Calu3 (cell line): ENCODE measurements at regions not wholly inside any gene's neighbourhood (a gene's known extent, or its start where the extent isn't known, plus 50 kb on each side); places are given as distances from the start of the nearest gene placed in this dataset.

Source experiments
- BruUV-seq: library from RNA; stranded (reverse); fragments of 400-500 nt; replicated peaks from 2 replicates; lab custom pipeline; 2021; lab: Mats Ljungman, UMichigan
- CTCF ChIA-PET: fragments of 300-600 bp; sonication (Branson Sonifier 250); formaldehyde crosslinking; loops from one replicate; lab custom pipeline; 2022; ENCODE audit warnings: antibody characterized with exemption; lab: Charles Lee
- DNase-seq: peaks from one replicate; pipeline ENCODE4 v3.0.0; 2022
- H3K27ac Mint-ChIP-seq: one replicate; pipeline ENCODE4 v1.8.0; 2022; ENCODE audit warnings: mixed read lengths; ENCODE audit not compliant: unreplicated experiment
- H3K27me3 Mint-ChIP-seq: one replicate; pipeline ENCODE4 v1.8.0; 2022; ENCODE audit warnings: mixed read lengths; ENCODE audit not compliant: unreplicated experiment
- H3K36me3 Mint-ChIP-seq: one replicate; pipeline ENCODE4 v1.8.0; 2022; ENCODE audit warnings: mild to moderate bottlenecking, moderate library complexity, mixed read lengths; ENCODE audit not compliant: insufficient read depth, unreplicated experiment
- H3K4me1 Mint-ChIP-seq: one replicate; pipeline ENCODE4 v1.8.0; 2022; ENCODE audit warnings: mild to moderate bottlenecking, low read depth, mixed read lengths; ENCODE audit not compliant: unreplicated experiment
- H3K4me3 Mint-ChIP-seq: one replicate; pipeline ENCODE4 v1.8.0; 2022; ENCODE audit warnings: mild to moderate bottlenecking, low read depth, moderate library complexity, mixed read lengths; ENCODE audit not compliant: unreplicated experiment
- H3K9me3 Mint-ChIP-seq: one replicate; pipeline ENCODE4 v1.8.0; 2022; ENCODE audit warnings: low read depth, mixed read lengths; ENCODE audit not compliant: unreplicated experiment
- intact Hi-C: fragments of 100-400 bp; cut with micrococcal nuclease; formaldehyde crosslinking; loops from one replicate; pipeline ENCODE4 v1.10.0; 2022; ENCODE audit not compliant: unreplicated experiment
- TF ChIP-seq, protein P1 (sequence below): fragments of 200-600 bp; IDR thresholded peaks from one replicate; pipeline ENCODE4 v1.8.0; 2022; ENCODE audit warnings: antibody characterized with exemption; ENCODE audit not compliant: unreplicated experiment

DNA sequence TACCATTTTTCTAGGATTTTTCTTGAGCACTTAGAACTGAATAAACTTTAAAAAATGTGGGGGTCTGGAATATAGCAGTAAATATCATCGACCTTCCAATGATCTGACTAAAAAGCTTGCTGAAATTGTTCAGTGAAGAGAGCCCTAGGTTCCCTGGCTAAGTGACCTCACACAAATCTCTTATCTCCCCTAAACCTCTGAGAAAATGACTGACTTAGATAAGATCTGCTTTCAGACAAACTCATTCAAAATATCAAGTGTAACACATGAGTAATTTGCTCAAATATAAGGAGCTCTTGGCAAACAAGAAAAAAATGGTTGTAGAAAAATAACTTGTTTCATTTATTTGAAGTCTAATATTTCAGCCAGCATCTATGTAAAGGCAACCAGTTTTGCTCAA lies 441.7 kb upstream of the SLIT2 start:
- Mint-ChIP-seq H3K9me3 (no peaks in the 10 kb centered on the region), H3K4me3 (no peak overlapping the region), H3K27ac (no peak overlapping the region), H3K4me1 (no peaks in the 10 kb centered on the region), H3K27me3 (no peaks in the 10 kb centered on the region), H3K36me3 (no peaks in the 10 kb centered on the region)
- TF ChIP-seq, protein P1, sequence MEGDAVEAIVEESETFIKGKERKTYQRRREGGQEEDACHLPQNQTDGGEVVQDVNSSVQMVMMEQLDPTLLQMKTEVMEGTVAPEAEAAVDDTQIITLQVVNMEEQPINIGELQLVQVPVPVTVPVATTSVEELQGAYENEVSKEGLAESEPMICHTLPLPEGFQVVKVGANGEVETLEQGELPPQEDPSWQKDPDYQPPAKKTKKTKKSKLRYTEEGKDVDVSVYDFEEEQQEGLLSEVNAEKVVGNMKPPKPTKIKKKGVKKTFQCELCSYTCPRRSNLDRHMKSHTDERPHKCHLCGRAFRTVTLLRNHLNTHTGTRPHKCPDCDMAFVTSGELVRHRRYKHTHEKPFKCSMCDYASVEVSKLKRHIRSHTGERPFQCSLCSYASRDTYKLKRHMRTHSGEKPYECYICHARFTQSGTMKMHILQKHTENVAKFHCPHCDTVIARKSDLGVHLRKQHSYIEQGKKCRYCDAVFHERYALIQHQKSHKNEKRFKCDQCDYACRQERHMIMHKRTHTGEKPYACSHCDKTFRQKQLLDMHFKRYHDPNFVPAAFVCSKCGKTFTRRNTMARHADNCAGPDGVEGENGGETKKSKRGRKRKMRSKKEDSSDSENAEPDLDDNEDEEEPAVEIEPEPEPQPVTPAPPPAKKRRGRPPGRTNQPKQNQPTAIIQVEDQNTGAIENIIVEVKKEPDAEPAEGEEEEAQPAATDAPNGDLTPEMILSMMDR: no peak
- BruUV-seq: no TSS peak
- CTCF ChIA-PET: no interaction called here
- DNase-seq: no peak
- intact Hi-C loops: no loop called here

DNA sequence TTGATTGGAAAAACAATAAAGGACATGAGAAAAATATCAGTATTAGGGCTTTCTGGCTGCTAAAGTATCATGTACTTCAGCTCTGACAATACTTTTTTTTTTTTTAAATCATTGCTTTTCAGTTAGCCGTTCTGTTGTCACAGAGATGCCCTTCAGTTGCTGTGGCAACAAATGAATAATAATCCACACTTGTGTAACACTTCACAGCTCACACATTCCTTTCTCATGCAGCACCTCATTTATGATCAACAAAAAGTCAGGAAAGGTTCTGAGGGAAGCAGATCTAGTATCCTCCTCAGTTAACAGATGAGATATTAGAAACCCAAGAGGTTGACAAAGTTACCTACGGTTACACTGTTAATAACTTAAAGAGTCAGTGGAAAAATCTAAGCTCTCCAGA lies 444.2 kb upstream of the SLIT2 start:
- Mint-ChIP-seq H3K27me3 (no peaks in the 10 kb centered on the region), H3K4me1 (no peaks in the 10 kb centered on the region), H3K27ac (no peak overlapping the region), H3K4me3 (no peak overlapping the region), H3K36me3 (no peaks in the 10 kb centered on the region), H3K9me3 (no peaks in the 10 kb centered on the region)
- TF ChIP-seq, protein P1: no peak
- CTCF ChIA-PET: no interaction called here
- peak; percentile 1 for DNase-seq
- intact Hi-C loops: no loop called here
- BruUV-seq: no TSS peak

DNA sequence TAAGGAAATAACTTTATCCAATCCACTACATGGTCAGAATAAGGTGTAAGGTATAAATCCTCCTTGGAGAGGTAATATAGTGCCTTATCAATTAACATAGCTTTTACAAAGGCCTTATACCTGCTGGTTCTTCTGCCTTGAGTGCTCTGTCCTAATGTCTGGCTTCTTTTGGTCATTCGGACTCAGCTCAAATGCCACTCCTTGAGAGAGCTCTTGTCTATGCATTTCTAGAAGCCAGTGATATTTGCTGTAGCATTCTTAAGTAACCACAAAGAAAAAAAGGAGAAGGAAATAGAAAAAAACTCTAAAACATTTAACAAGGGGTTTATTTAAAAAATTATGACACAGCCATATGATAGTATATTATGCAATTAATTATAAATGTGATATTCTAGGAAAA lies 444.8 kb upstream of the SLIT2 start:
- H3K27ac Mint-ChIP-seq: no peak overlapping the region
- BruUV-seq: no TSS peak
- no peak overlapping the region for H3K4me3 Mint-ChIP-seq
- CTCF ChIA-PET: no interaction called here
- no peak for DNase-seq
- H3K4me1 Mint-ChIP-seq: no peaks in the 10 kb centered on the region
- no peaks in the 10 kb centered on the region for H3K9me3 Mint-ChIP-seq
- intact Hi-C loops: no loop called here
- H3K27me3 Mint-ChIP-seq: no peaks in the 10 kb centered on the region
- TF ChIP-seq, protein P1: no peak
- H3K36me3 Mint-ChIP-seq: no peaks in the 10 kb centered on the region

DNA sequence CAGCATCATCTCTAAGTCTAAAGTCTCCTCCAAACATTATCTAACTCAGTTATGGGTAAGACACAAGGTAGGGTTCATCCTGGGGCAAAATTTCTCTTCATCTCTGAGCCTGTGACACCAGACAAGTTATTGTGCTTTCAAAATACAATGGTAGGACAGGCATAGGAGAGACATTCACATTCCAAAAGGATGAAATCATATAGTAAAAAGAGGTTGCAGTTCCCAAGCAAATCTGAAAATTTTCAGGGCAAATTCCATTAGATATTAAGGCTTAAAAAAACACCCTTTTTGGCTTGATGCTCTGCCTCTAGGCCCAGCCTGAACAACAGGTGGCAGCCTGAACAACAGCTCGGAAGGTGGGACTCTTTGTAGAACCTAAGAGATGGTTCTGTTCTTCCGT lies 448.3 kb upstream of the SLIT2 start:
- Mint-ChIP-seq H3K27me3 (no peaks in the 10 kb centered on the region), H3K4me3 (no peak overlapping the region), H3K27ac (no peak overlapping the region), H3K36me3 (no peaks in the 10 kb centered on the region), H3K9me3 (no peaks in the 10 kb centered on the region), H3K4me1 (no peaks in the 10 kb centered on the region)
- CTCF ChIA-PET: no interaction called here
- intact Hi-C loops: no loop called here
- no TSS peak for BruUV-seq
- TF ChIP-seq, protein P1: no peak
- no peak for DNase-seq

DNA sequence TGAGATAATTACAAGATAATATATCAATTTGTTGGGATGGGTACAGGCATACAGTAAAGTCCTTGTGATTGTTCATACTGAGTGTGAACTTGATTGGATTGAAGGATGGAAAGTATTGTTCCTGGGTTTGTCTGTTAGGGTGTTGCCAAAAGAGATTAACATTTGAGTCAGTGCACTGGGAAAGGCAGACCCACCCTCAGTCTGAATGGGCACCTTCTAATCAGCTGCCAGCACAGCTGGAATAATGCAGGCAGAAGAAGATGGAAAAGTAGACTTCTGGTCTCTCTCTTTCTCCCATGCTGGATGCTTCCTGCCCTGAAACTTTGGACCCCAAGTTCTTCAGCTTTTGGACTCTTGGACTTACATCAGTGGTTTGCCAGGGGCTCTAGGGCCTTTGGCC lies 457.9 kb upstream of the SLIT2 start:
- intact Hi-C loops: no loop called here
- Mint-ChIP-seq H3K9me3 (peaks cover 3% of the 10 kb centered on the region), H3K27me3 (no peaks in the 10 kb centered on the region), H3K4me1 (peaks cover 8% of the 10 kb centered on the region), H3K4me3 (no peak overlapping the region), H3K36me3 (no peaks in the 10 kb centered on the region), H3K27ac (no peak overlapping the region)
- DNase-seq: no peak
- no TSS peak for BruUV-seq
- CTCF ChIA-PET: no interaction called here
- TF ChIP-seq, protein P1: no peak
